Fibroblast of peridontal ligament (primary cell): ENCODE measurements at regions not wholly inside any gene's neighbourhood (a gene's known extent, or its start where the extent isn't known, plus 50 kb on each side); places are given as distances from the start of the nearest gene placed in this dataset.

Experiments
- DNase-seq: peaks from one replicate; pipeline ENCODE4 v3.0.0-alpha.2; 2010; ENCODE audit errors: extremely low read depth

DNA sequence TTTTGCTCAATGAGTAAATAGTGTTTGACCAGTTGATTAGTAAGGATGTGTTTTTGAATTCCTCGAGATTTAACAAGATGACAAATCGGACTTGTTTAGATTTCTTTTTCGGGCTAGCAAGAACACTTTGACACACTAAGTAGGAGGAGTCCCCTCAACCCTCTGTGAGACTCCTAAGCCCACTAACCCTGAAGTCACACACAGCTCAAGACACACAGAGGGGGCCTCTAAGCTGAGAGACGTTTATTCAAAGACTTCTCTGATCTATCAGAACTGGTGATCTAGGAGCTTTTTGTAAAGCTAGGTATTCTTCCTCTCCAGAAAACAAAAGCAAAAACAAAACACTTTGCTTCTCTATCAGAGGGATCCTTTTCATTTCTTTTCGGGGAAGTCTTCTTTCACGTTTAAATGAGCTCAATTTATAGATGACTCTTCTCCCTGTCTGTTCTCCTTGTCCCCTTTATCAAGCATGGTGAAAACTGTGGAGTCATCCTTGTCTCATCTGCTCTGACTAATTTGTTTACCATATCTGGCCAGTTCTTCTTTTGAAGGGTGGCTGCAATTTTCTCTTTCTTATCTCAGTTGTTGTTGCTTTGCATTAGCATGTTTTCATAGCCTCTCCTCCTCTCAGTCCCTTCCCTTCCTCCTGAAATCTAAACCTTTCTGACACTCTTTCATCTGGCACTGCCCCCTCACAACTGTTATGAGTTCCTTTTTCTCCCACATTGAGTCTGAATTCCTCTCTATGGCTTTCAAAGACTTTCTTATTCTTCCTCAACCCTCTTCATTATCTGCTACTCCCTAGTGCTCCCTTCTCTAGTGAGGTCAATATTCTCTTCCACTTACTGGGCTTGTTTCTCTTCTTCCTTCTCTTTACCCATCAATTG, 68.5 kb upstream of the RAI14 start:
- DNase-seq = peak; percentile 74

- DNase-seq = no peak
Measured at GRCh38 chr5:34589832-34590231, 66.3 kb upstream of the RAI14 start.

DNA sequence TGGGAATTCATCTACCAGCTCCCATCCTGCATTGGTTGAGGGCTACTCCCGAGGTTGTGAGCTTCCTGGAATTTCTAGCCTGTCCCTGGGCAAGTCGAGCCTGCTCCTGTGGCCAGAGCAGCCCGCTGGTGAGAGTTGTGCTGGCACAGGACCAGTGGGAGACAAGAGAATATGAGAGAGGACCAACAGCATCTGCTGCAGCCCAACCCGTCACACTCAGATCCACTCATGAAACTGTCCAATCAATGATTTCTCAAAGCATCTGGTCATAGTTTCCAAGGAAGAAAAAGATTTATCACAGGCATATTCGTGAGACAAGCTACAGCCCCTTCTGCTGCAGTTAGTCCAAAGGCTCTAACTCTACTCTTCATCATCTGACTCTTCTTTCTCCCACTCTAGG, 64.4 kb upstream of the RAI14 start:
- no peak for DNase-seq

- DNase-seq = peak; percentile 38
Measured at GRCh38 chr5:34597034-34598027, 58.8 kb upstream of the RAI14 start.

GRCh38 chr5:34598177-34598794, 57.8 kb upstream of the RAI14 start:
- peak; percentile 97 for DNase-seq

- DNase-seq = no peak
Measured at GRCh38 chr5:34599471-34600117, 56.5 kb upstream of the RAI14 start.

- no peak for DNase-seq
Measured at GRCh38 chr5:34600118-34600493, 56.0 kb upstream of the RAI14 start.

DNA sequence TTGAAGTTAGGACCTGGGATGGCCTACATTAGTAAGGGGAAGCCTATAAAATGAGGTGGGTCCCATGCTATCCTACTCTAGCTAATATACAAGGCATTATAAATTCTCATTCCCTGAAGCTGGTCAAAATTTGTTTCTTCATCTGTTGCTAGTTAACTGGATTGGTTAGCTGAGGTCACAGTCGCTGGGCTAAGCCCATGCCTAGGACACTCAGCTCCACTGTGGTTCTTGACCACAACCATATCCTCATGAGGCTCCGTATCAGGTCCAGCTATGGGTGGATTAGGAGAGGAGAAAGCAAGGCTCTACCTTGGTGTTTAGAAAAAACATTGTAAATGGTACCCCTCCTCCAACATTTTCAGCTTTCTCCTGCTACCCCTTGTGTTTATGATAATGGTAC, 52.8 kb upstream of the RAI14 start:
- peak; percentile 59 for DNase-seq

DNA sequence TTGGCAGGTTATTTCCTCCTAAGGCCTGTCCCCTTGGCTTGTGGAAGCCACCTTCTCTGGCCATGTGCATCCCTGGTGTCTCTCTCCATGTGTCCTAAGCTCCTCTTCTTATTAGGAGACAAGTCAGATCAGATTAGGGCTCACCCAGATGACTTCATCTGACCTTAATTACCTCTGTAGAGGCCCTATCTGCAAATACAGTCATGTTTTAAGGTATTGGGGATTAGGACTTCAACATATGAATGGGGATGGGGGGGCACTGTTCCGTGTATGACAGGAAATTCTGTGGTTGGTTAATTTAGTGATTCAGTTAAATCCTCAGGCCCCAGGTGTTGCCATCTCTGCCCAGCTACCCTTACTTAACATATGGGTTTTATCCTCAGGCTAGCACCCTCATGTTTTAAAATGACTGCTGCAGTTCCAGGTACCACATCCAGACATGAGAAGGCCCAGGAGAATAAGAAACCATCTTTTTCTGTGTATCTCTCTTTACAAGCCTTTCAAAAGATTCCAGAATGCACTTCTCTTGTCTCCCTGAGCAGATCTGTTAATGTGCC, 51.9 kb upstream of the RAI14 start:
- no peak for DNase-seq

- no peak for DNase-seq
Measured at GRCh38 chr5:34606101-34606500, 50.0 kb upstream of the RAI14 start.
